AG04449 (cell line): ENCODE measurements at regions not wholly inside any gene's neighbourhood (a gene's known extent, or its start where the extent isn't known, plus 50 kb on each side); places are given as distances from the start of the nearest gene placed in this dataset.

ENCODE experiments used
- CTCF ChIA-PET: fragments of 350-600 bp; formaldehyde crosslinking; extraction: SDS; loops from one replicate; lab custom pipeline; 2021; ENCODE audit warnings: antibody characterized with exemption; lab: Yijun Ruan, JAX
- POLR2A ChIA-PET: fragments of 400-600, 350-600 bp; formaldehyde crosslinking; extraction: SDS; loops from one replicate; lab custom pipeline; 2020; ENCODE audit warnings: antibody characterized with exemption, inconsistent platforms; lab: Yijun Ruan, JAX
- DNase-seq: peaks from one replicate; pipeline ENCODE4 v3.0.0-alpha.2; 2010; ENCODE audit warnings: low read depth, low spot score
- H3K4me3 ChIP-seq: 2 replicates; pipeline ENCODE4 v1.5.1; 2011; ENCODE audit warnings: low read depth, mild to moderate bottlenecking, control low read depth, low read length
- CTCF ChIP-seq: IDR thresholded peaks from one replicate; pipeline ENCODE4 v1.5.1; 2011; ENCODE audit warnings: mild to moderate bottlenecking, moderate library complexity, low read length, control low read depth, inconsistent platforms; ENCODE audit not compliant: insufficient read depth; ENCODE audit errors: missing control alignments

- no peak overlapping the region for H3K4me3 ChIP-seq
- ChIA-PET CTCF (interaction anchor here (1.0 to 1.3 kb wide), 2 partner anchors 7 to 9 kb away, joined by 3 read pairs; no protein-coding TSS in a partner anchor), POLR2A (no interaction called here)
- DNase-seq = no peak
- TF ChIP-seq CTCF = no peak
Measured at GRCh38 chr4:79034544-79034943, 95.3 kb upstream of the PAQR3 start.

- no peak for TF ChIP-seq CTCF
- H3K4me3 ChIP-seq = no peak overlapping the region
- CTCF ChIA-PET = no interaction called here
- DNase-seq = no peak
- POLR2A ChIA-PET = no interaction called here
Measured at GRCh38 chr4:79030973-79031372, 91.7 kb upstream of the PAQR3 start.

GRCh38 chr4:79027656-79028055 is 88.4 kb upstream of the PAQR3 start:
- POLR2A ChIA-PET = no interaction called here
- TF ChIP-seq CTCF = no peak
- no peak overlapping the region for H3K4me3 ChIP-seq
- no peak for DNase-seq
- CTCF ChIA-PET = interaction anchor here (1.0 kb wide), 1 partner anchor 14 kb away, joined by 3 read pairs; no protein-coding TSS in a partner anchor

GRCh38 chr4:79025170-79025569 is 85.9 kb upstream of the PAQR3 start:
- no peak for DNase-seq
- ChIA-PET CTCF (no interaction called here), POLR2A (no interaction called here)
- H3K4me3 ChIP-seq = no peak overlapping the region
- TF ChIP-seq CTCF = no peak

- DNase-seq = no peak
- no peak overlapping the region for H3K4me3 ChIP-seq
- ChIA-PET POLR2A (no interaction called here), CTCF (no interaction called here)
- TF ChIP-seq CTCF = no peak
Measured at GRCh38 chr4:79023799-79024770, 84.8 kb upstream of the PAQR3 start.

- CTCF ChIA-PET = no interaction called here
- TF ChIP-seq CTCF = no peak
- H3K4me3 ChIP-seq = no peak overlapping the region
- POLR2A ChIA-PET = no interaction called here
- no peak for DNase-seq
Measured at GRCh38 chr4:79022529-79022928, 83.3 kb upstream of the PAQR3 start.
